GM12875 (cell line): ENCODE measurements at regions not wholly inside any gene's neighbourhood (a gene's known extent, or its start where the extent isn't known, plus 50 kb on each side); places are given as distances from the start of the nearest gene placed in this dataset.

Source experiments
- H3K4me3 ChIP-seq: one replicate; pipeline ENCODE4 v1.5.1; 2011; ENCODE audit warnings: low read depth, low read length, control low read depth
- TF ChIP-seq, protein P1 (sequence below): IDR thresholded peaks from 2 replicates; pipeline ENCODE4 v1.5.1; 2011; ENCODE audit warnings: low read depth, mild to moderate bottlenecking, control low read depth, inconsistent platforms, low read length, moderate library complexity, borderline replicate concordance; ENCODE audit not compliant: insufficient read depth

DNA sequence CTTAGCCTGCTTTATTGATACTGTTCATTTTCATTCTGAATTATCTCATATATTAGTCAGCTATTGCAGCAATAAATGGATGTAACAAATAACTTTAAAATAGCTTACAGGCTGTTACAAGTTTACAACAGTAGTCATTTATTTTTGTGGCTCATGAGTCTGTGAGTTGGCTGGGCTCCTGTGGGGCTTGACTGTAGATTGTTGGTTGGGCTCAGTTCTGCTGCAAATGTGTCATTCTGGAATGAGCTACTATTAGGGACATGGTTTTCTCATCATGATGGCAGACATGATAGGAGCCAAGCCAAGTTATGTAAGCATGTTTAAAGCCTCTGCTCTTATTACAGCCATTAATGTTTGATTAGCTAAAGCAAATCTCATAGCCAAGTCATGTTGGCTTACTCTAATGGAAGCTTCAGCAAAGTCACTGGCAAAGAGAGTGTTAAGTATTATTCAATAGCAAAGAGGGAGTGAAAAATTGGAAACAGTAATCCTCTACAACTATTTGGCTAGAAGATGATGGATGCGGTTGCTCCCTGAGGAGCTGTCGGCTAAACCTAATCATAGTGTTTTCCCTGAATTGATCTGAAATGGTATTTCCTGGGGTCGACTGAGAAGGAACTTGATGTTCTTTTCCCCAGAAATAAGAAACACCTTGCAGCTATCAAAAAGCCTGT lies 391.3 kb downstream of the TDRD3 start:
- TF ChIP-seq, protein P1, sequence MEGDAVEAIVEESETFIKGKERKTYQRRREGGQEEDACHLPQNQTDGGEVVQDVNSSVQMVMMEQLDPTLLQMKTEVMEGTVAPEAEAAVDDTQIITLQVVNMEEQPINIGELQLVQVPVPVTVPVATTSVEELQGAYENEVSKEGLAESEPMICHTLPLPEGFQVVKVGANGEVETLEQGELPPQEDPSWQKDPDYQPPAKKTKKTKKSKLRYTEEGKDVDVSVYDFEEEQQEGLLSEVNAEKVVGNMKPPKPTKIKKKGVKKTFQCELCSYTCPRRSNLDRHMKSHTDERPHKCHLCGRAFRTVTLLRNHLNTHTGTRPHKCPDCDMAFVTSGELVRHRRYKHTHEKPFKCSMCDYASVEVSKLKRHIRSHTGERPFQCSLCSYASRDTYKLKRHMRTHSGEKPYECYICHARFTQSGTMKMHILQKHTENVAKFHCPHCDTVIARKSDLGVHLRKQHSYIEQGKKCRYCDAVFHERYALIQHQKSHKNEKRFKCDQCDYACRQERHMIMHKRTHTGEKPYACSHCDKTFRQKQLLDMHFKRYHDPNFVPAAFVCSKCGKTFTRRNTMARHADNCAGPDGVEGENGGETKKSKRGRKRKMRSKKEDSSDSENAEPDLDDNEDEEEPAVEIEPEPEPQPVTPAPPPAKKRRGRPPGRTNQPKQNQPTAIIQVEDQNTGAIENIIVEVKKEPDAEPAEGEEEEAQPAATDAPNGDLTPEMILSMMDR, result no peak

DNA sequence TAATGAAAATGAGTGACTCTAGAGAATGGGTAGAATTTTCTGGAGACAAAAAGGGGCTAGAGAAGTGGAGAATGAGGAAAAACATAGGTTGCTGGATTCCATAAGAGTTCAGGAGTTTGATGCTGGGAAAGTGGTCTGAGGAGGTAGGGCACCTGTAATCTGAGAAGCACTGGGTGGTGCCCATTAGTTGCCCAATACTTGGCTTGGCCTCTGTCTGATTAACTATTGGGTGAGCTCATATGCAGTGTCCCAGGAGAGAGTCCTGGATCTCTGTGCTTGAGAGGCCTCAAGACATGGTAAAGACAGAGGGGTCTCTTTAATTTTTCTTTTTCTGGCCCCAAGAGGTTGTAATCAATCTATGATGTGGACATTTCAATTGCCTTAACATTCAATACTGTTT lies 390.1 kb downstream of the TDRD3 start:
- TF ChIP-seq, protein P1, result no peak

More for the DNA sequence above, 391.3 kb downstream of the TDRD3 start:
- no peak overlapping the region for H3K4me3 ChIP-seq

DNA sequence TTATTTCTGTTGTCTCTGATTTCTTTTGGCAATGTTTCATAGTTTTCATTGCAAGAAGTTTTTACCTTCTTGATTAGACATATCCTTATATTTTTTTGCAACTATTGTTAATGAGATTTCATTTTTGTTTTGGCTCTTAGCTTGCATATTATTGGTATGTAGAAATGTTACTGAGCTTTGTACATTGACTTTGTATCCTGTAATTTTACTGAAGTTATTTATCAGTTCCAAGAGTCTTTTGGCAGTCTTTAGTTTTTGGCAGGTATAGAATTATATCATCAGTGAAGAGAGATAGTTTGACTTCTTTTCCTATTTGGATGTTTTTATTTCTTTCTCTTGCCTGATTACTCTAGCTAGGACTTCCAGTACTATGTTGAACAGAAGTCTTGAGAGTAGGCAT lies 375.7 kb downstream of the TDRD3 start:
- TF ChIP-seq, protein P1, result no peak

More for the DNA sequence above, 390.1 kb downstream of the TDRD3 start:
- H3K4me3 ChIP-seq, result no peak overlapping the region

DNA sequence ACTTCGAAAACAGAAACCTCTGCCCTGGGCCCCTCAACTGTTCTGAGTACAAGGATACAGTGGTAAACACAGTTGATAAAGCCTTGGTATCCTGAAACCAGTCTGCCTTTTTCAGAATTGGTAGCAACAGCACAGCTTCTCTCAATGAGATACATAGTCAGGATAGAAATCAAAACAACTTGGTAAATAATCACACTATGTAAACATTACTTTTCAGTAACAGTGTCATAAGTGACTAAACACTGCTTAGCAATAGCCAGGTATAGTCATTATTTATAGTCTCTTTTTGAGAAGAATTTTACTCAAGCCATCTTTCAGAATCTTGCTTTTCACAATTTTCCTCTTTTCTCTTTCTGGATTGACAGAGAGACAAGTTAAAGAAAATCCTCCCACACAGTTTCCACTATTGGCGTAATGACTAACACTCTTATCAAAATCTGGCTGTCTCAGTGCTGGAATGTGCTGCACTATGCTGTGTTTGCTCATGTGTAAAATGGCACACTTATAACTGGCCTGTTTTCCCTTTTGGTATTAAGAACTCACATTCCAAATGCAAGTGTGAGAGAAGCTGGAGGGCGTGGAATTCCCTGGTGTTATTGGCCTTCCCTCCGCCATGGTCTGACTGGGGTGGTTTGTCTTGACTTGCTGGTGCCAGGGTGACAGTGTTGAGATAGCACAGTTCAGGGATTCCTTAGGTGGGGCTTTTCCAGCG lies 368.8 kb downstream of the TDRD3 start:
- TF ChIP-seq, protein P1, result no peak
- H3K4me3 ChIP-seq, result no peak overlapping the region

More for the DNA sequence above, 375.7 kb downstream of the TDRD3 start:
- no peak overlapping the region for H3K4me3 ChIP-seq

DNA sequence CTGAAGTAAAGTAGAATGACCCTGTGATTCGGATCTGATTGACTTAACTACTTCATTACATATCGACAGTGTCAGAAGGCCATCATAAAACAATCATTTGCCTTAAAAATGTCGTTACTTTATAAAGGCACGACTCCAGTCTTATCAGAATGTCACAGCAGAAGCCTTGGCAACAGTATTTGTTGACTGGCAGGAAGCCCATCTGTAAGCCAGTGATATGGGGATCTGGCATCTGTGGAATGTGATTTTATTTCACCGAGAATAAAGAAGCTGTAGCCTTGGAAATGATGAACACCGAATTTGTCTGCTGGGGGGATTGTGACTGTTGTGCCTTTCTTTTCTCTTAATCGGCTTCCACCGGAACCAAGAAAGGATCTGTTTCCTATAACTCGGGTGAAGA lies 362.5 kb downstream of the TDRD3 start:
- TF ChIP-seq, protein P1, result no peak

DNA sequence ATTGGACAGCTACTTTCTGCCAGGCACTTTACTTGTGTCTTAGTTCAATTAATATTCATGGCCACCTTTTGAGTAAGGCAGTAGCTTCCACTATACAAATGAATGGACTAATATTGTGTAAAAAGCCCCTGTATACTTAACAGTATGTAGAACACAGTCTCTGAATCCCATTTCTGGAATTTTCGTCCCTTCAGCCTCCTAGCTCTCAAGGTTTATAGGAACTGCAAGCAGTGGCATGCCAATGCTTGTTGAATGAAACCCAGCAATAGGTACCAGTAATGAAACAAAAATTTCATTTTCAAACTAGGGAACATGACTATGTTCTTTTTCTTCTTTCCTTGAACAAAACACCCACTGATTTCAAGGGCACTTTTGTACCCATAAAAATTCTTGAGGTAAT lies 361.6 kb downstream of the TDRD3 start:
- no peak overlapping the region for H3K4me3 ChIP-seq
- TF ChIP-seq, protein P1, result no peak

More for the DNA sequence above, 362.5 kb downstream of the TDRD3 start:
- no peak overlapping the region for H3K4me3 ChIP-seq

DNA sequence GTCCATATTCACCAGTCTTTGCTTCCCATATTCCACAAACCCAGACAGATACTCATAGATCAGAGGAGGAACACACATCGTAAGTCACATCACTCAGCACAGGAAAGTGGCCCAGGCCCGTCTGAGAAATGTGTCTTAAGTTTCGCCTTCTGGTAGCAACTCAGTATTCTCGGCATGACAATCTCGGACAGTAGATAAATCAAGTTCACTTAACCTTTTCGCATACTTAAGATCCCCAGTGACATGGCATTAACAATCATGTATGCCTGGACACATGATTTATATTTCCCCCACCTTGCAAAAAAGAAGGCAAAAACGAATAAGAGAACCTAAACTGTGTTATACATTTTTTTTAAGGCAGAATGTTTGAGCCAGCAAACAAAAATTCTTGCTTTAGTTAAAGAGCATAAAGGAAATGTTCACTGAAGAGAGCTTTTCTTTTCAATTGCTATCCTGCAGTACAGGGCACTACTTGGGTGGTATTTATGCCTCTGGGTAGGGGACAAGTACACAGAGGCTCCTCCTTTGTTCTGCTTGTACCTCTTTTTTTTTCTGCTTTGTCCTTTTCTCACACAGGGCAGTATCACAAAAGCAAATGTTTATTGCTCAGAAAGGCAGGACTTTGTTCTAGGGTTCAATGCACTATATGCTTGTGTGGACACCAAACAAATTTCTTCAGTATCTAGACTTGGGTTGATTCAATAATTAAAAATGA lies 360.6 kb downstream of the TDRD3 start:
- TF ChIP-seq, protein P1, result no peak
- no peak overlapping the region for H3K4me3 ChIP-seq
